NOMO-1 (cell line): ENCODE measurements at regions not wholly inside any gene's neighbourhood (a gene's known extent, or its start where the extent isn't known, plus 50 kb on each side); places are given as distances from the start of the nearest gene placed in this dataset.

ENCODE experiments used
- DNase-seq, 2 experiments: peaks; one replicate each; lab custom pipeline; 2025; ENCODE audit not compliant: unreplicated experiment in 2 of 2; lab: John Stamatoyannopoulos, UW

DNA sequence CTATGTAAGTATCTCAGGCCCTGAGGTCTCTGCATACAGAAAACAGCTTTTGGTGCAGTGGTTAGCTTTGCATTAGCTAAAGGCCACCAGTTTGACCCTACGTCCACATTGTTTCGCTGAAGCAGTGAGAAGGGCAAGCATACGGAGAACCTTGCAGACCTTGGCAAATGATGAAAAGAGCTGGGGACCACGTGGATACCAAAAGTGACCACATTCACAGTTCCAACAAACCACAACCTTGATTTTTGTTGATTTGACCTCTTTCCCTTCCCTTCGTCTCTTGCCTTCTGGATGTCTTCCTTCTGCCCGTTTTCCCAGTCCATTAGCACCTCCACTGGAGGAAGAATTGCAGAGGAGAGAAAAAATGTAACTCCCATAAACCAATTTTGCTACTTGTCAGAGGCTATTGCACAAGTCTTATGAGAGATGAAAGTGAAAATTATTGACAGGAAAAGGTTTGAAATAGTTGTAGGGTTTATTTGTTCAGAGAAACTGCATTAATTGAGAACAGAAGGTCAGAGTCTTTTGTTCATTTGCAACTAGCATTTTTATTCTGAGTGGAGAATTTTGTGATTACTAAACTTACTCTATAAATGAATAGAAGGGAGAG lies 293.9 kb upstream of the HTR2A start:
- no peak for DNase-seq

DNA sequence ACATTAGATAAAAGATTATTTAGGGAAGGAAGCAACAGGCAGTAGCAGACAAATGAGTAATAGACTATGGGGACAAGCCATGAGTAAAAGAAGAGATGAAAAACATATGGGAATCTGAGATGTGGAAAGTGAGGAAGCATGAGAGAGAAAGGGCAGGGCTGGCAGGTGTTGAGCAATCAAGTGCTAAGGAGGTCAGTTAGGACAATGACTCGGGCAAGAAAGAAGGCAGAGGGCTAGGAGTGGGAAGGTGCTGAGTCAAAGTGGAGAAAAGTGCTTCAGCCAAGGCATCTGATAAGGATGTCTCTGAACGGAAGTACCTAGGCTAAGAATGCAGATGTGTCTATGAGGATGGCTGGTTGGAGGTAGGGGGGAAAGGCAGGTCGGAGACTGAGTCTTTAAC lies 291.9 kb upstream of the HTR2A start:
- no peak for DNase-seq

DNA sequence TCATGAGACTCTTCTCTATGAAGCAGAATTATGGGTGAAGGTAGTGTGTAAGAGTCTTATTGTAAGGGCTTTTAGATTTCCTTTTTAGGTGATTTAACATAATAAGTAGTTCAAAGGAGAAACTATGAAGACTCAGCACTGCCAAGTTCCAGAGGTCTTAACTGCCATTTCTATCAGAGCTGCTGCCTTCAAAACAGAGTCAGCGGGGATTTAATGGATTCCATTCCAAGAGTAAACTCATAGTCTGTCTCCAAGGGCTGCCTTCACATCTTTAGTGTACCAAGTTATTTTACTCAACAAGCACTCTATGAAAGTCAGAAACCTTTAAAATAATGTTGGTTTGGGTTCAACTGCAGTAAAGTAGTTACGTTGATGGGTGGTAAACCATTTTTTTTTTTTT lies 289.6 kb upstream of the HTR2A start:
- no peak for DNase-seq

DNA sequence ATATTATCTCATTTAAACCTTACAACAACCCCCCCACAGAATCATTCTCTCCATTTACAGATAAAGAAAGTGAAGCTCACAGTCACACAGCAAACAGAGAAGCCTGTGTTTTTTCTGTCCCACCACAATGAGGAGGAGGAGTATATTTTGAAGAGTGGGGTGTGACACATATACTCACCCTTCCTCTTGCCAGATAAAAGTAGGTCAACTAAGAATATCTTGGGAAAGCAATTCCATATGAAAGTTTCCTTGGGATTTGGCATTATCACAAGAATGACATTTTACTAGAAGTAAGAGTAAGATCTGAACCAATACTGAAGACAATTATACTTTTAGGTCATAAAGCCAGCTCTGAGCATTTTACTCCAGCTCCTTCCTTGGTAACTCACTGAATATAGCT lies 287.5 kb upstream of the HTR2A start:
- no peak for DNase-seq

DNA sequence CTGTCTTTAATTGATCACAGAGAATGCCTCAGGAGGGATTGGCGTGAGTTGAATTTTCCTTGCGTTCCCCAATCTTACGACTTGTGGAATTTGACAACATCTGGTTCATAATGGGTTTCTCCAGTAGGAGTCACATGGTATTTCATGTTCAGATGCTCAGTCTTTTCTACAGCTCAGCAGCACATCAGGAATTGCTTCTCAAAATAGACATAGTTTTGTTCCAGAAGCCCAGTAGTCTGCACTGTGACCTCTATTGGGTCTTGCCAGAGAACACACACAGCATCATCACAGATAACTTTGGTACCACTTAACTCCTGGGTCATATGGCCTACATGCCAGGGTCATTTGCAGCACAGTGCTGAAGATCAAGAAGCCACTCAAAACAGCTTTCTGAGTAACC lies 282.5 kb upstream of the HTR2A start:
- no peak for DNase-seq

DNA sequence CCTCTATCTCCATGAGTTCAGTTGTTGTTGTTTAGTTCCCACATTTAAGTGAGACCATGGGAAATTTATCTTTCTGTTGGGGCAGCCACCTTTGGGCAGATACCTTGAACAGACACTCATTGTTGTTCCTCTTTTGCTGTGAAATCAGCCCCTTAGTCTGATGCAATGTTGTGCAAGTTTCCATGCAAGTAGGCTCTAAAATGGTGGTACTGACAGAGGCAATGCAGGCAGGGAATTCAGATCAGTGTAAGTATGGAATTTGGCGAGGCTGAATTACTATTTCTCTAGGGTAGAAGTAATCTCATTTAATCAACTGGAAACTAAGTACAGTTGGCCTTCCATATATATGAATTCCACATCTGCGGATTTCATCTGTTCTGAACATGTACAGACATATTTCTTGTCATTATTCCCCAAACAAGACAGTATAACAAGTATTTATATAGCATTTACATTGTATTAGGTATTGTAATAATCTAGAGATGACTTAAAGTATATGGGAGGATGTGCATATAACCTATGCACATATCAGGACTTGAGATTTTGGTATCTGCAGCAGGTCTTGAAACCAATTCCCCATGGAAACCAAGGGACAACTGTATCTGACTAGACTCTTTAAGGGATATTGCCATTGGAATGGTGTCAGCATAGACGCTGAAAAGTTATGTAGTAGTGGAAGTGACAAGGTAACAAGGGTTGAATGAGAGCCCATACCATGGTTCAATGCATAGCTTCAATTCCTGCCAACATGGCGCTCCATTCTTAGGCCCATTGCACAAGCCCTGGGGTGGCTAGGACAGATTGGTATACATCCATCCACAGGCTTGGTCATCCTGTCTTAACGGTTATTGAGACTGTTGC lies 281.5 kb upstream of the HTR2A start:
- DNase-seq = peak; percentile 70 to 85

DNA sequence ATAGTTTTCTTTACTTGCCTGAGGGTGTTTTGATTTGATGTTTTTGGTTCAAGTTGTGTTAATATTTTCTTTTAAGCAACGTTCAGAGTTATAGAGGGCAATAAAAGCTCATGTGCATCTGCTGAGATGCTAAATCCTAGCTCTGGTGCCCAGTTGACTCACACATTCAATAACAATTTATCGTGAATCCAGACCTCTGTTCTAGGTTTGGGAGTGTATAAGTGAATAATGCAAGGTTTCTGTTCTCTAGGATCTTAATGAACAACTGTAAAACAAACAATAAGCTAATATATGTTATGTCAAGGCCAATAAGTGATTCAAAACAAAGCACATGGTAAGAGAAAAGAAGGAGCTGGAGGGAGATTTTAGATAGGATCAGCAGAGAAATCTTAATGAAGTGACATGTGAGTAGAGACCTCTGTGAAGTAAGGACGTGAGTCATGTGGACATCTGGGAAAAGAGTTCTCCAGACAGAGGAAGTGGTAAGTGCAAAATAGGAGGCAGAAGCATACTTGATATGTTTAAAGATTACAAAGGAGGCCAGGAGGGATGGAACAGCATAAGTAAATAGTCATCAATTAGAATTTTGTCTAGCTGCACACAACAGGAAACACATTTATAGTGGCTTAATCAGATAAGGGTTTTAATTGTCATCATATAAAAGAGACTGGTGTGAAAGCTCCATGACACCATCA lies 278.5 kb upstream of the HTR2A start:
- peak; percentile 37 to 39 for DNase-seq

DNA sequence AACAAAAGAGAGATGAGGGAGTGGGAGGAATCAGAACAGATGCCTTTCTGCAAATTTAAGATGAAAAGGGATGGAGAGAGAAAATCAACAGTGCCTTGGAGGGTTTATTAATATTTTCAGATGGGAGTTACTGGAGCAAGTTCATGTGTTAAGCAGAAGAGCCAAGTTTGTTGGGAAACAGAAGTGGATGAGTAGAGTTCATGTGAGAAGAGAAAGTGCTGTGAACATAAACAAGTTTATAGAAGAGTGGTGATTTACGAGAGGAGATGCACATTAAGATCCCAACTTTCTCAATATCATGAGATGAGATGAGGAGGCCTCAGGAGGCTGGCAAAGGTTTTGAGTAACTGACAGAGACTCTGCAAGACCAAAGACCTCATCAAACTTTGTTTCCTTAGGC lies 274.1 kb upstream of the HTR2A start:
- no peak for DNase-seq

DNA sequence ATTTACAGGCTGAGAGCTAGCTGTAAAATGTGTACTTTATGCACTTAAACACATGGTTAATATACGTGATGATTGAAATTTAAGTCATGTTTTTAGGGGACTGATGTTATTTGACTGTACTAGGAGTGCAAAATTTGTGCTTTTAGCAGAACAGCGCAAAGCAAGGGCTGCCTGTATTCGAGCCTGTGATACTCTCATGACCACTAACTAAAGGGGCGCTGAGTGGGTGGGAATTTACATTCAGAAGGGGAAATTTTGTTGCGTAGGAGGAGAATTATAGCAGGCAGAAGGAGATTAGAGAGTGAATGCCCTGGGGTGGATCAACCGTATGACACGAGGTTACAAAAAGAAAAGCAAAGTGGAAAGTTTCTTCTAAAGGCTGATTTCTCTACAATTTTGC lies 271.8 kb upstream of the HTR2A start:
- DNase-seq = no peak

DNA sequence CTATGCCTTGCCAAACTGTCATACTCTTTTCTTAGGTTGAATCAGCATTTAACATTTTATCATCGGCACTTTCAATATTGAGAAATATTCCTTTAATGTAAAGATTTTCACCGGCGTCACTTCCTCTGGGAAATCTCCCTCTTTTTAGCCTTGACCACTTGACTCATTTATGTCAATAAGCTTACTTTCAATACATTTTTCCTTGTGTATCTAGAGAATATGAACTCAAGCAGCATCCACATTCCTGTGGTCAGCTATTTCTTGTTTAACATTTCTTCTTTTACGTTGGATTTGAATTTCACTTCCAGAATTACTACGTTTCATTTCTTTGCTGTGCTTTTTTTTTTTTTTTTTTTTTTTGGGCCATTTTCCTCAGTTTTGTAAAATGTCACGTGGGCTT lies 271.2 kb upstream of the HTR2A start:
- no peak for DNase-seq

DNA sequence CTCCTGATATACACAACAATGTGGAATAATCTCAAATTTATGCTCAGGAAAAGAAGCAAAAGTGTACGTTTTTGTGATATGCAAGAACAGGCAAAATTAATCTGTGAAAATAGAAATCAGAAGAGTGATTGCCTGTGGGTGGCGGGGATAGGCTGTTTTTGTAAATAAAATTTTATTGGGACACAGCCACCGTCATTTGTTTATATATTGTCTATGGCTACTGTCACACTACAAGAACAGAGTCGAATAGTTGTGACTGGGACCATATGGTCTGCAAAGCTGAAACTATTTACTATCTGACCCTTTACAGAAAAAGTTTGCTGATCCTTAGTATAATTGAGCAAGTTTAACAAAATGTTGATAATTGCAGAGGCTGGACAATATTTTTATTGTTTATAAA lies 269.5 kb upstream of the HTR2A start:
- no peak for DNase-seq

DNA sequence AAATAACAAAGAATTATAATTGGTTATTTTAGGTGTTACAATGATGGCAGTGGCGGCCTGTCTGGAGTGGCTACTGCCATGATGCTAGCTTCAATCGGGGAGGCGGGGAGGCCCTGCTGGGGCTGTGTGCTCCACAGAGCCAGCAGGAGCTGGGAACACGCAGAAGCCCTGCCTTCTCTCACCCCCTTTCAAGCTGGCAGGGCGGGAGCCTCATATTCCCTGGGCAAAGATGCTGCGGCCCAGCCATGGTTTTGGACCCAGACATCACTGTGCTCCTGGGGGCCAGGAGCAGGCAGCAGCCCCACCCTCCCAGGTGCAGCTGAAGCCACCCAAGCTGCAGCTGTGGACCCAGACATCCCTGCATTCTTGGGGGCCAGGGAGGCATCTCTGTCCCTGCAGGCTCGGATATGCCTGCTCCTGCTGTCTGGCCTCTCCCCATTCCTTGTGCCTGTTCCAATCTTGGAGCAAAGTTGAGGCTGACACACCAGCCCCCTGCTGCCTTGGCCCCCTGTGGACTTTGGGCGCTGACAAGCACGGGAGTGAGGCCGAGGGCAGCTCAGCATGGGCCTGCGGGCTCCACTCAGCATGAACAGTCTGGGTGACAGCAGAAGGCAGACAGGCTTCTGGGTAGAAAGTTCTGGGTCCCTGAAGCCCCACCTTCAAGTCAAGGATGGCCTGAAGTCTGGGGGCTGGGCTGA lies 263.1 kb upstream of the HTR2A start:
- DNase-seq = no peak

DNA sequence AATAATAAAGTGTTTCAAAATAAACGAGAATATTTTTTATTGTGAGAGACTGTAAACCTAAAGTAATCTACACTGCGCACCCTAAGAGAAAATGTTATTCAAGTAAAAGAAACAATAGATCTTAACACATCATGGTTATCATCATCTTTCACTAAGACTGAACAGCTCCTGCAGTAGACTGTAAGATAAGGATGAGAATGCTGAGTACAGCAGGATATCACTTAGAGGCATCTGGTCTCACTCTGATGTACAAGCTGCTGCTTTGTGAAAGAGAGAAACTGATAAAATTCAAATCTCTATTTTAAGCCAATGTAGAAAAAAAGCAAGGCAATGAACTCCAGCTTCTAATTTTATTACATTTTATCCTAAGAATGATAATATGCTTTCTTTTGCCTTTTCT lies 261.7 kb upstream of the HTR2A start:
- no peak for DNase-seq

DNA sequence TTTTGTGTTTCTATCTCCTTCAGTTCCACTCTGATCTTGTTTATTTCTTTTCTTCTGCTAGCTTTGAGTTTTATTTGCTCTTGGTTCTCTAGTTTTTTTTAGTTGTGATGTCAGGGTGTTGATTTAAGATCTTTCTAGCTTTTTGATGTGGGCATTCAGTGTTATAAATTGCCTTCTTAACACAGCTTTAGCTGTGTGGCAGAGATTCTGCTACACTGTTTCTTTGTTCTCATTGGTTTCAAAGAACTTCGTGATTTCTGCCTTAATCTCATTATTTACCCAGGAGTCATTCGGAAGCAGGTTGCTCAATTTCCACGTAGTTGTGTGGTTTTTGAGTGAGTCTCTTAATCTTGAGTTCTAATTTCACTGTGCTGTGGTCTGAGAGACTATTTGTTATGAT lies 251.7 kb upstream of the HTR2A start:
- DNase-seq = no peak

DNA sequence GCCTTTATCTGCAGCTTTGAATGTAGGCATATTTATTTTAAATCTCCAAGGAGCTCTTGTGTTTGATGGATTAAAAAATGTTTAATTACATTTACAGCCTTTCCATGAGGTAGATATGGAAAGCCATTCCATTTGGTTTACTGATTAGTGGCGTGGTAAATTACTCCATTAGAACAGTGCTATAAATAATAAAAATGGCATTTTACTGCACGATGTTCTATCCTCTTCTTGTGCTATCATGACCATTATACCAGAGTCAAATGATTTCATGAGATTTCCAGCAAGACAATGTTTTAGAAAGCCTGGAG lies 250.9 kb upstream of the HTR2A start:
- no peak for DNase-seq

DNA sequence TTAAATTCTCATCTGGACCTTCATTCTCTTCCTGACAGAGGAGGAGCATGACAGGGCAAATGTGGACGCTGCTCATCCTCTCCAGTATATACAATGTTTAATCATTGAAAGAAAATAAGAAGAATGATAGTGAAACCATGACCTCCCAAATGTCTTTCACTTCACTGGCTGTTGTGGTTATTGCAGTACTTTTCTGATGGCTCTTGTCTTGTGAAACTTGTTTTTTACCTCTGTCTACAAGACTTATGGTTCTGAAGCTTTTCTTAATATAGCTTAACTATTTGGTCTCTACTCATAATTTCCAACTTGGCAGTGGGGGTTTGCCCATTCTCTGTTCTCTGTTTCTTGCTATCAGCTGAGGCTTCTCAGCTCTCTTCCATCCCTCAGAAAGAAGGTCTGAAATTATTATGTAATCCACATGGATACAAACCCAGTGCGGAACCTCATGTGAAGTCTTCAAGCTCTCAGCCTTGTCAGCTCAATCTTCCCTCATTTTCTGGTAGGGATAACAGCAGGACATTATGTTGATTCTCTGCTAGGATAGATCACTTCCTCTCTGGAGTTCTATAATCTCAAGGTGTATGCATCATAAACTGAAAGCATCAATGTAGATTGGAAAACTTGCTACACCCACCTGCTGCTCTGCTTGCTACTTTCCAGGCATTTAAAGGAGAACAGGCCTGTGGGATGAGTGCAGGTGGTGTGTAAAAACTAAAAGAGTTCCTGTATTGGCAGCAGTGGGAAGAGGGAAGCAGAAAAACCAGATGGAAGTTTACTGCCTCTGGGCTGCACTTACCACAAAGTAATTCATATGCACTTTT lies 250.3 kb upstream of the HTR2A start:
- no peak for DNase-seq

DNA sequence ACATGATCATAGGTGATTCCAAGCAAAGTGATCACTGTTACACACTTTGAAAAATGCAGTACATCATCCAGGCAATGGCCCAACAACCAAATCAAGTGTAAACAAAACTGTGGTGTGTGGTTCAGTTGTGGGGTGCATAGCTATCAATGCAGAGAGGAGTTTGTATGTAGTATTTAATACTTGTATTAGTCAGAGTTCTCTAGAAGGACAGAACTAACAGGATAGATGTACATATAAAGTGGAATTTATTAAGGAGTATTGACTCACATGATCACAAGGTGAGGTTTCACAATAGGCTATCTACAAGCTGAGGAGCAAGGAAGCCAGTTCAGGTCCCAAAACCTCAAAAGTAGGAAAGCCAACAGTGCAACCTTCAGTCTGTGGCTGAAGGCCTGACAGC lies 249.3 kb upstream of the HTR2A start:
- no peak for DNase-seq

DNA sequence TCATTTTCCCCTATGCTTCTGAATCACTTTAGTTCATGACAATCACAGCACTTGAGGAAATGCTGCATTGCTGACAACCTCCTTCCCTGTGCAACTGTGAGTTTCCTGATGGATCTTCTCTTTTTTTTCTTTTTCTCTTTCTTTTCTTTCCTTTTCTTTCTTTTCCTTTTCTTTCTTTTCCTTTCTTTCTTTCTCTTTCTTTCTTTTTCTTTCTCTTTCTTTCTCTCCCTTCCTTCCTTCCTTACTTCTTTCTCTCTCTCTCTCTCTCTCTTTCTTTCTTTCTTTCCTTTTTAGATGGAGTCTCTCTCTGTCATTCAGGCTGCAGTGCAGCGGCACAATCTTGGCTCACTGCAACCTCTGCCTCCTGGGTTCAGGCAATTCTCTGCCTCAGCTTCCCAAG lies 247.9 kb upstream of the HTR2A start:
- DNase-seq = no peak

DNA sequence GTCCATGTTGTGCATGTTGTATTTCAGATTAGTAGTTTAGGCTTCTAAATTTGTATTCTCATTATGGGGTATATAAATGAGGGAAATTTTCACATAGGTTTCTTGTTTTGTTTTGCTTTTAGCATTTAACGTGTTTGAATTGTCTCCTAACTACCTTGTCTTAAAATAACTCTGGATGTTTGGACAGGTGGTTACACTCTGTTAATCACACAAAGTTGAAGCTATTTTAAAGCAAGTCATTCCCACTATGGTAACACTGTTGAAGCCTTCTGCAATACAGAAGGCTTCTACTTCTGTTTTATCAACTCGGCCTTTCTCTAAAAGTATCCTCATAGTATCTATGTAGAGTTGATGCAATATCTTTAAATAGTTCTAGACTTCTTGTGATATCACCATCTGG lies 245.3 kb upstream of the HTR2A start:
- peak in 1 of 2 experiments; percentile 23 for DNase-seq

DNA sequence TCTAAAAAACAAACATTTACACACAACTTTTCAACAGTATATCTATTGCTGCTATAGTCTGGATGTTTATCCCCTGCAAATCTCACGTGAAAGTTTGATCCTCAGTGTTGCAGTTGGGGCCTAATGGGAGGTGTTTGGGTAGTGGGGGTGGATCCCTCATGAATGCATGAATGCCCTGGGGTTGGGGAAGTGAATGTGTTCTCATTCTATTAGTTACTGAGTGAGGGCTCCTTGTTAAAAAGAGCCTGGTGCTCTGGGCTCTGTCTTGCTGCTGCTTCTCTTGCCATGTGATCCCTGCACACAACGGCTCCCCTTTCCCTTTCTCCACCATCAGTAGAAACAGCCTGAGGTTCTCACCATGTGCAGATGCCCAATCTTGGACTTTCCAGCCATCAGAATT lies 242.7 kb upstream of the HTR2A start:
- no peak for DNase-seq

DNA sequence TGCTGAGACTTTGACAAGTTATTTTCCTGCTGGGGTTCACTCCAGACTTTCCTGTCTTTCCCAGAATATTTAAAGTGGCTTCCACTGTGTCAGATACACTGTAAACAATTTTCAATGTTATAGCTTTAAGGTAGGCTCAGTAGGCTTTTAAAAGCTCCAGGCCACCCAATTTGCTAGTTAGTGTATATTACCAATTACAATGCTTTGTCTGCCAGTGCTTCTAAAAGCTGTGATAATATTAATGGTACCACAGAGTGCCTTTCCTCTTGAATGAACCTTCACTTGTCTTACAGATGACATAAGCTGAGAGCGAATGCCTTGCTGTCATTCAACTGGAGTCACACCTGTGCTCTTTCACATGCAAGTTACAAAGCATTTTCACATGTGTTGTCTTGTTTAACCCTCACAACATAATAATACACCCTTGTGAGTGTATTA lies 239.7 kb upstream of the HTR2A start:
- no peak for DNase-seq
